Sigmoid colon (tissue), 4 donors: ENCODE measurements at regions not wholly inside any gene's neighbourhood (a gene's known extent, or its start where the extent isn't known, plus 50 kb on each side); places are given as distances from the start of the nearest gene placed in this dataset.

Experiments used
- EP300 ChIP-seq, 4 donors: sonication (generic); formaldehyde crosslinking; IDR thresholded peaks; one replicate each; pipeline ENCODE4 v1.6.1; 2017; ENCODE audit warnings: antibody characterized with exemption in 4 of 4
- POLR2A ChIP-seq, 2 donors: fragments of 450-650 bp; IDR thresholded peaks; one replicate each; pipeline ENCODE4 v1.6.1; 2016; ENCODE audit warnings: antibody characterized with exemption in 2 of 2, mild to moderate bottlenecking in 2 of 2, moderate library complexity in 2 of 2
- TF ChIP-seq, protein P1 (sequence below), 4 experiments: fragments of 450-650 bp in 3 of 4; fragments of 200-600 bp in 1 of 4; IDR thresholded peaks; one replicate each; pipeline ENCODE4 v1.5.1; 2016 to 2019; ENCODE audit warnings: antibody characterized with exemption in 4 of 4, mild to moderate bottlenecking in 3 of 4, moderate library complexity in 2 of 4

DNA sequence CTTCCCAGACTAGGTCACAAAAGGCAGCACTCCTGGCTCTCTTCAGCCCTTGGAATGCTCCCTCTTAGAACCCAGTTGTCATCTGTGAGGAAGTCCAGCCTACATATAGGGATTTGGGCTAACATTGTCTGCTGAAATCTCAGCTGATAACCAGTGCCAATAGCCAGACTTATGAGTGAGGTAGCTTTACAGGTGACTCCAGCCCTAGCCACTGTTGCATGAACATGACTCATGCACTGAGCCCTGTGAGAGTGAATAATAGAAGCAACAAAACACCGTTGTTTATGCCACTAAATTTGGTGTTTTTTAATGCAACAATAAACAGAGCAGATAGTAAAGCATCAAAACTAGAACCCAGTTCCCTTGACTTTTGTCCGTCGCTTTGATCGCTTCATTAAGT is 433.2 kb downstream of the STIM2 start:
- TF ChIP-seq, protein P1, sequence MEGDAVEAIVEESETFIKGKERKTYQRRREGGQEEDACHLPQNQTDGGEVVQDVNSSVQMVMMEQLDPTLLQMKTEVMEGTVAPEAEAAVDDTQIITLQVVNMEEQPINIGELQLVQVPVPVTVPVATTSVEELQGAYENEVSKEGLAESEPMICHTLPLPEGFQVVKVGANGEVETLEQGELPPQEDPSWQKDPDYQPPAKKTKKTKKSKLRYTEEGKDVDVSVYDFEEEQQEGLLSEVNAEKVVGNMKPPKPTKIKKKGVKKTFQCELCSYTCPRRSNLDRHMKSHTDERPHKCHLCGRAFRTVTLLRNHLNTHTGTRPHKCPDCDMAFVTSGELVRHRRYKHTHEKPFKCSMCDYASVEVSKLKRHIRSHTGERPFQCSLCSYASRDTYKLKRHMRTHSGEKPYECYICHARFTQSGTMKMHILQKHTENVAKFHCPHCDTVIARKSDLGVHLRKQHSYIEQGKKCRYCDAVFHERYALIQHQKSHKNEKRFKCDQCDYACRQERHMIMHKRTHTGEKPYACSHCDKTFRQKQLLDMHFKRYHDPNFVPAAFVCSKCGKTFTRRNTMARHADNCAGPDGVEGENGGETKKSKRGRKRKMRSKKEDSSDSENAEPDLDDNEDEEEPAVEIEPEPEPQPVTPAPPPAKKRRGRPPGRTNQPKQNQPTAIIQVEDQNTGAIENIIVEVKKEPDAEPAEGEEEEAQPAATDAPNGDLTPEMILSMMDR (IDR thresholded peaks at IDR 0.05): no peak
- TF ChIP-seq POLR2A (IDR thresholded peaks at IDR 0.05) (no peak), EP300 (IDR thresholded peaks at IDR 0.05) (no peak)
